GM21737 (cell line): ENCODE measurements at regions not wholly inside any gene's neighbourhood (a gene's known extent, or its start where the extent isn't known, plus 50 kb on each side); places are given as distances from the start of the nearest gene placed in this dataset.

ENCODE experiments used
- ATAC-seq: cut with Tn5 transposase; IDR thresholded peaks from one replicate; pipeline ENCODE4 v1.9.1; 2021; ENCODE audit warnings: mild to moderate bottlenecking, moderate library complexity; ENCODE audit not compliant: unreplicated experiment

DNA sequence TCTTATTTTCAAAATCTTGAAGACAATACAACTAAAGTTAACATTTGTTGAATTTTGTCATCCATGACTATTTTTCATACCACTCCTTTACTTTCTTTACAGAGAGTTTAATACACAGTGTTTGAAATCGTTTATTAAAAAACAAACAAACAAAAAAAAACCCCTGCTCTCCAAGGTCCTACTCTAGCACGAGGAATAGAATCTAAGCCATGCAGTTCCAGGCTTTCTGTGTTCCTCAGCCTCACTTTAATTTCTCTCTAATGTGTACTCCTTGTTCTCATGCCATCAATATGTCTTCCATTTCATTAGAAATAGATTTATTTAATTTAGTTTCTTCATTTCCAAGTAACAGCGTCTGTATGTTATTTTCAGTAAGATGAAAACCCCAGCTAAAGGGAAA is 381.2 kb upstream of the MC4R start:
- ATAC-seq: no peak

GRCh38 chr18:60754413-60755009 is 381.9 kb upstream of the MC4R start:
- ATAC-seq: no peak

DNA sequence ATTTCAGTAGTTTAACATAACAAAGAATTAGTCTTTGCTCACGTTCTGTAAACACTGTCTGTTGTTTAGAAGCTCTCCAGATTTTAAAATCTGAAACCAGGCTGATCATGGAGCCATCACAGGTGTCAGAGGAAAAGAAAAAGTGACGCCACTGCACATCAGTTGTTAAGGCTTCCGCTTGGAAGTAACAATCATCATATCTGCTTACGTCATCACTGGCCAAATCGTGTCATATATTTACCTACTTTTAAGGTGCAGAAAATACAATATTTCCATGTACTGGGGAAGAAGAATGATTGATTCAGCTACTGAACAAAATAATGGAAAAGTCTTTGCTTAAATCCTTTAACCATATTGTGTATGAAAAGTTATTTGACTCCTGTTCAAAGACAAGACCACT is 382.6 kb upstream of the MC4R start:
- ATAC-seq: no peak

DNA sequence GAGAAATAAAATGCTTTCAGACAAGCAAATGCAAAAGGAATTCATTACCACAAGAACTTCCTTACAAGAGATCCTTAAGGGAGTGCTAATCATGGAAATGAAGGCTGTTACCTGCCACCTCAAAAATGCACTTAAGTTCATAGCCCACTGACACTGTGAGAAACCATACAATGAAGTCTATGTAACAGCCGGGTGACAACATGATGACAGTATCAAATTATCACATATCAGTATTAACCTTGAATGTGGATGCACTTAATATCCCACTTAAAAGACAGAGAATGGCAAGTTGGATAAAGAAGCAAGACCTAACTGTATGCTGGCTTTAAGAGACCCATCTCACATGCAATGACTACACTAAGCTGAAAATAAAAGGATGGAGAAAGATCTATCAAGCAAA is 403.4 kb upstream of the MC4R start:
- no peak for ATAC-seq

- ATAC-seq: no peak
These were observed 411.6 kb upstream of the MC4R start for GRCh38 chr18:60784161-60784560.

- no peak for ATAC-seq
These were observed 422.2 kb upstream of the MC4R start for GRCh38 chr18:60794802-60795201.

DNA sequence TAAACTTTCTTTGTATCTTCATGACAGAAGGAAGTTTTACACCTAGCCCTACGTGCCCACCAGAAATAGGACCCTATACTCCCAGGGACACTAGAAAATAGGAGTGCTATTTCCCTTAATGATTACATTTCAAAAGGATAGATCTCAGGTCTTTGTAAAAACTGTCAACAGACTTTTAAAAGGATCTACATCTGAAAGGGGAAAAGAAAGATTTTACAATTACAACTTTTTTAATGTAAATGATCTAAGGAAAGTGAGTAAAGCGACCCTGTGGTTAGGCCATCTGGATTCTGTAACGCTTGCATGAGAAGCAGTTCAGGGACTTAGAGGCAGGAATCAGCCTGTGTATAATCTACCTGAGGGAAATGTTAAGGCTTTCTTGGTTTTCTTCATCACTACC is 431.8 kb upstream of the MC4R start:
- ATAC-seq: no peak

GRCh38 chr18:60809937-60810336 is 437.4 kb upstream of the MC4R start:
- ATAC-seq: no peak

DNA sequence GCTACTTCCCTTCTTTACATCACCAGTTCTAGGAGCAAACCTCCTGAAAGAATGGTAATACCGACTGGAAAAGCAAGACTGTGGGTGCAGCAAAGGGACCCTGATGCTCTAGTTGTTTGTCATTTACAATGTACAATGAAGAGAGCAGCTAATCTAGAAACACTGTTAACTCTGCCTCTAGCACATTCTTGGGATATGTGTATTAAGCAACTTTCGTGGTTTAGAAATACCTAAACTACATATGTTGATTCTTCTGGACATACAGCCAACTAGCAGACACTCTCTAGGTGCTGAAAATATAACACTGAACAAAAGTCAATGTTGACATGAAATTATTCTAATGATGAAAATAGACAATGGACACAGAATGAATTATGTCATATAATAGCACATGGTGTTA is 440.3 kb upstream of the MC4R start:
- ATAC-seq: no peak

DNA sequence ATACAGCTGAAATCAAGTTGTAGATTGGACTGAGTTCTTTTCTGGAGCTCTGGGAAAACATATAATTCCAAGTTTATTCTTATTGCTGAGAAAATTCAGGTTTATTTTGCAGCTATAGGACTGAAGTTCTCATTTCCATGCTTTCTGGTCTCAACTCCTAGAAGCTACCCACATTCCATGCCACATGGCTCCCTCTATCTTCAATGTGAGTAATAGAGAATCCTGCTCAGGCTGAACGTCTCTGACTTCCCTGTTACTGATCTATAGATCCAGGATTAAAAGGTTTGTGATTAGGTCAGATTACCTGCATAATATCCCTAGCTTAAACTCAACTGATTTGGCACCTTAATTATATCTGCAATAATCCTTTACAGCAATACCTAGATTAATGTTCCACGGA is 453.8 kb upstream of the MC4R start:
- ATAC-seq: no peak

GRCh38 chr18:60831971-60832370 is 459.4 kb upstream of the MC4R start:
- no peak for ATAC-seq

GRCh38 chr18:60838677-60839076 is 466.1 kb upstream of the MC4R start:
- ATAC-seq: no peak

- ATAC-seq: no peak
These were observed 473.8 kb upstream of the MC4R start for GRCh38 chr18:60846396-60846795.

DNA sequence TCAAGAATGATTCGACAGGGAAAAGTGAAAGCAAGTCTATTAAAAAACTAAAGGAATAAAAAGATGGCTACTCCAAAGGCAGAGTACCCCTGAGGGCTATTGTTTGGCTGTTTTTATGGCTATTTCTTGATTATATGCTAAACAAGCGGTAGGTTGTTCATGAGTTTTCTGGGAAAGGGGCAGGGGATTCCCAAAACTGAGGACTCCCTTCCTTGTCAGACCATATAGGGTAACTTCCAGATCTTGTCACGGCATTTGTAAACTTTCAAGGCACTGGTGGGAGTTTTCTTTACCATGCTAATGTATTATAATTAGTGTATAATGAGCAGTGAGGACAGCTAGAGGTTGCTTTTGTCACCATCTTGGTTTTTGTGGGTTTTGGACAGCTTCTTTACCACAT is 474.9 kb upstream of the MC4R start:
- no peak for ATAC-seq

GRCh38 chr18:60861575-60861974 is 471.7 kb upstream of the CDH20 start:
- ATAC-seq: no peak

GRCh38 chr18:60862988-60863387 is 470.2 kb upstream of the CDH20 start:
- no peak for ATAC-seq

DNA sequence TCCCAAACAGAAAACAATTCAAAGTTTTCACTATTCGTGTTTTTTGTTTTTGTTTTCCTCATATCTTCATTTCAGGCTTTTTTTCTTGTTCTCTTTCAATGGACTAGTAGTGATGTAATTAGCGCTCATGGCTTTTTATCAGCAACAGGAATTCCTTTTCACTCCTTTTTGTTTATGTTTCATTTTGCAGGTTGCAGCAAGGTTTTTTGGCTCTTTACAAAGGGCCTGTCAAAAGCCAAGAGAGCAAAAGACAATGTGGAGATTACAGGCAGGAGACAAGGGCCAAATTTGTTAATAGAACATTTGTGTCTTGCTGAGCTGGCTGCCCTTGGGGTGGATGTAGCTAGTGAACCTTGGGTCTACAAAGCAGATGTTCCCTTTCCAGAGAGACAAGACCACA is 467.4 kb upstream of the CDH20 start:
- no peak for ATAC-seq

DNA sequence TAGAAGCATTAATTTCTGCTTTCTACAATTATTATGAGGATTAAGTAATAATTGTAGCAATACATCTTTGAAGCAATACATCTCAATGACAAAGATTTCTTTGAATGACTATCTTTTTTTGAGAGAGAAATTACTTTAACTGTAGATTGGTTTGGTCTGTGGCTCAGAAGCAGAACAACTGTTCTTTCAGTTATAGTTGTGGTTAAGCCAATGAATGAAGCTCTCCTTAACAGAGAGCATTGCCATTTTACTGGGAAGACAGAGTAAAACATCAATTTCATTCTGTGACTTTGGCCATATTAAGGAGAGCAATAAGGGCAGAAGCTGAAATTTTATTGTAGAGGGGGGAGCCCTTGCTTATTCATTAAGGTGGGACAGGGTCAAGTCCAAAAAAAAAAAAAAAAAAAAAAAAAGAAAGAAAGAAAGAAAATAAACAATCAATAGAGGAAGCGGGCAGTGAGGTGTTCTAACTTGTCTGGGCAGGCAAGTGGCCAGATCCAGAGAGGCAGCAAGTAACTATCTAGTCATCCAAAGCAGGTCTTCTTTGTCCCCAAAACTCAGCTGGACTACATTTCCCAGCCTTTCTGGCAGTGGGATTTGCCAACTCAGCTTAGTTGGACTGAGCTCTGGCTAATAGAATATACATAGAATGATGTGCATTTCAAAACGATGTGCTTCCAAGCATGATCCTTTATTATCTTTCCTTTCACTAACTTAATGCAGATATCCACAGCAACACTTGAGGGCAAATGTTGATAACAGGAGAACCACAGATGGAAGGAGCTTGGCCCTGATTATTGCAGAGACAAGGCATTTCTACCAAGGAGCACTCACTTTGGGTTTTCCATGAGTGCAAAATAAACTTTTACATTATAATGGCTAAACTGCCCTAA is 462.7 kb upstream of the CDH20 start:
- ATAC-seq: no peak

GRCh38 chr18:60872434-60872833 is 460.8 kb upstream of the CDH20 start:
- ATAC-seq: no peak

- no peak for ATAC-seq
These were observed 459.5 kb upstream of the CDH20 start for GRCh38 chr18:60873708-60874107.

DNA sequence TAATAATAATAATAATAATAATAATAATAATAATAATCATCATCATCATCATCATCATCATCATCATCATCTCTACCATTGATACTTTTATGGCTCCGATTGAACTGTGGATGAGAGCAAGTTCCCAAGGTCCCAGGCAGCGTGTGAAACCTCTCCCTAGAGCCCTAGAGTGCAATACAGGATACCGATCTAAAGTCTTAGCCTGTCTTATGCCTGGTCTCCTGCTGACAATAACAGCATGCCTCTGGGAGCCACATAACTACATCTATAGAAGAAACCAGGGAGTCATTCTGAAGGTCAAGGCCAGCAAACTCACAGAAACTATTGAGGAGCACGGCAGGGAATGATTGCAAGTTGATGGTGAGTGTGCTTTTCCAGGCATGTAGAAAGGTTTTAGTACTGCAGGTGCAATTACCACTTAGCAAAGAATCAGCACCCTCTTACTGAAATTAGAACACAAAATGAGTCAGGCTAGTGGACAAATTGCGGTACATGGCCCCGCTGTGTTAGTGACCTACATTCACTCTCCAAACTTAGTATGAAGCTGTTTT is 457.2 kb upstream of the CDH20 start:
- no peak for ATAC-seq

DNA sequence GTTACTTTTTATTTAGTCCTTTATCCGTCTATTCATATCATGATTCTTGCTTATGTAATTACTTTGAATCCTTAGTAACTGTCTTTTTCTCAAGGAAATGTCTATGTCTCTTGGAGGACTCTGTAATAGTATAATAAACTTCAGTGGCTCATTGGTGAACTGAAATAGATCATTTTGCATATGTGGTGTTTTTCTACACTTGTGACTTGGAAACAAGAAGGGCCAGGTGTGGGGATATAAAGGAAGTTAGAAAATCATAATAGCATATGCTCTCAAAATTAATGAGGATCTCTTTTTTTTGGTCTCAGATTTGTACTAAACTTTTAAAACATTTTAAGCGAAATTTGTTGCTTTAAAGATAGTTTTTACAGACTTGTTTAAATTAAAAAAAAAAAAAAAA is 453.0 kb upstream of the CDH20 start:
- ATAC-seq: no peak
